BJ (cell line): ENCODE measurements at regions not wholly inside any gene's neighbourhood (a gene's known extent, or its start where the extent isn't known, plus 50 kb on each side); places are given as distances from the start of the nearest gene placed in this dataset.

Experiments used
- CTCF ChIA-PET: fragments of 350-600 bp; formaldehyde crosslinking; extraction: SDS; loops from one replicate; lab custom pipeline; 2021; ENCODE audit warnings: antibody characterized with exemption, inconsistent platforms; lab: Yijun Ruan, JAX
- POLR2A ChIA-PET: fragments of 300-600 bp; sonication (Branson Sonifier 250); formaldehyde crosslinking; extraction: SDS; loops from one replicate; lab custom pipeline; 2021; ENCODE audit warnings: antibody characterized with exemption; lab: Charles Lee
- DNase-seq: peaks from one replicate; pipeline ENCODE4 v3.0.0-alpha.2; 2011; ENCODE audit warnings: low read depth
- H3K27me3 ChIP-seq: 2 replicates; pipeline ENCODE4 v1.6.0; 2011; ENCODE audit warnings: low read length; ENCODE audit not compliant: control insufficient read depth, insufficient read depth
- H3K36me3 ChIP-seq: 2 replicates; pipeline ENCODE4 v1.5.1; 2011; ENCODE audit warnings: low read length; ENCODE audit not compliant: control insufficient read depth, insufficient read depth
- H3K4me3 ChIP-seq: 2 replicates; pipeline ENCODE4 v1.5.1; 2011; ENCODE audit warnings: low read depth, mild to moderate bottlenecking, control low read depth, low read length
- TF ChIP-seq, protein P1 (sequence below): IDR thresholded peaks from 2 replicates; pipeline ENCODE4 v1.5.1; 2011; ENCODE audit warnings: low read depth, mild to moderate bottlenecking, control low read depth, inconsistent platforms, low read length, moderate library complexity; ENCODE audit not compliant: insufficient read depth

GRCh38 chr9:107626118-107626517 is 136.5 kb upstream of the KLF4 start:
- Histone ChIP-seq H3K36me3 (no peaks in the 10 kb centered on the region), H3K4me3 (no peak overlapping the region), H3K27me3 (no peaks in the 10 kb centered on the region)
- no peak for DNase-seq
- TF ChIP-seq, protein P1, sequence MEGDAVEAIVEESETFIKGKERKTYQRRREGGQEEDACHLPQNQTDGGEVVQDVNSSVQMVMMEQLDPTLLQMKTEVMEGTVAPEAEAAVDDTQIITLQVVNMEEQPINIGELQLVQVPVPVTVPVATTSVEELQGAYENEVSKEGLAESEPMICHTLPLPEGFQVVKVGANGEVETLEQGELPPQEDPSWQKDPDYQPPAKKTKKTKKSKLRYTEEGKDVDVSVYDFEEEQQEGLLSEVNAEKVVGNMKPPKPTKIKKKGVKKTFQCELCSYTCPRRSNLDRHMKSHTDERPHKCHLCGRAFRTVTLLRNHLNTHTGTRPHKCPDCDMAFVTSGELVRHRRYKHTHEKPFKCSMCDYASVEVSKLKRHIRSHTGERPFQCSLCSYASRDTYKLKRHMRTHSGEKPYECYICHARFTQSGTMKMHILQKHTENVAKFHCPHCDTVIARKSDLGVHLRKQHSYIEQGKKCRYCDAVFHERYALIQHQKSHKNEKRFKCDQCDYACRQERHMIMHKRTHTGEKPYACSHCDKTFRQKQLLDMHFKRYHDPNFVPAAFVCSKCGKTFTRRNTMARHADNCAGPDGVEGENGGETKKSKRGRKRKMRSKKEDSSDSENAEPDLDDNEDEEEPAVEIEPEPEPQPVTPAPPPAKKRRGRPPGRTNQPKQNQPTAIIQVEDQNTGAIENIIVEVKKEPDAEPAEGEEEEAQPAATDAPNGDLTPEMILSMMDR = no peak
- ChIA-PET POLR2A (interaction anchor here (0.6 kb wide), 1 partner anchor 117 kb away, joined by 4 read pairs; no protein-coding TSS in a partner anchor), CTCF (interaction anchor here (0.7 kb wide), 1 partner anchor 101 kb away, joined by 3 read pairs; no protein-coding TSS in a partner anchor)

- CTCF ChIA-PET = no interaction called here
- H3K27me3 ChIP-seq = no peaks in the 10 kb centered on the region
- no peak for DNase-seq
- H3K4me3 ChIP-seq = no peak overlapping the region
- H3K36me3 ChIP-seq = no peaks in the 10 kb centered on the region
- POLR2A ChIA-PET = no interaction called here
- TF ChIP-seq, protein P1 = no peak
These were observed 135.9 kb upstream of the KLF4 start for GRCh38 chr9:107625383-107625984.

DNA sequence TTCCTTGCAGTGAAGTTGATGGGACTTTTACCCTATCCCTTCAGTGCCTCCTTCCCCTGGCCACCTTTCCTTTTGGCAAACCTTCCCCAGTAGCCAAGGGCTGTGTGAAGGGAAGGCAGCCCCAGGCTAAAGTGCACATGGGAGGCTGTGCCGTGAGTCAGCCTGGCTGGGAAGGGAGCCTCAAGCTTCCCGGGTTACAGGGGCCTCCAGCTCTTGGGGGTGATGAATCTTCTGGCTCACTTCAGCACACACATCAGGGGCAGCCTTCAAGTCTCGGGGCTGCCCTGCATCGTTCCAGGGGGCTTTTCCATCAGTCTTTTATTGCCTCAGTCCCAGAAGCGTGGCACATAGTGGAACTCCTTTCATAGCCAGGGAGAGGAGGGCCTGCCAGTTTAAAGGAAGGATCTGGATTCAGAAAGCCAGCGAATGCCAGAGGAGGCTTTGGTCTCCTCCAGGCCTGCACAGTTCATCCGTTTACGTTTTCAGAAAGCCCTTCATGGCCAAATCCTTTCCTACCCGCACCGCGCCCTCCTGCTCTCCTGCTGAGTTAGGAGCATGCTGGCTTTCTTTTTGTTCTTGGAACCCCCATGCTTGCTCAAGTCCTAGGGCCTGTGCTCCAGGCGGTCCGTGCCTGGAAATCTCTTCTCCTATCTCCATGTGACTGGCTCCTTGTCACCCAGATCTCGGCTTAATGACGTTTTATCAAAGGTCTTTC is 134.8 kb upstream of the KLF4 start:
- no peak overlapping the region for H3K4me3 ChIP-seq
- ChIA-PET CTCF (no interaction called here), POLR2A (no interaction called here)
- H3K27me3 ChIP-seq = no peaks in the 10 kb centered on the region
- DNase-seq = no peak
- H3K36me3 ChIP-seq = no peaks in the 10 kb centered on the region
- TF ChIP-seq, protein P1 = no peak

DNA sequence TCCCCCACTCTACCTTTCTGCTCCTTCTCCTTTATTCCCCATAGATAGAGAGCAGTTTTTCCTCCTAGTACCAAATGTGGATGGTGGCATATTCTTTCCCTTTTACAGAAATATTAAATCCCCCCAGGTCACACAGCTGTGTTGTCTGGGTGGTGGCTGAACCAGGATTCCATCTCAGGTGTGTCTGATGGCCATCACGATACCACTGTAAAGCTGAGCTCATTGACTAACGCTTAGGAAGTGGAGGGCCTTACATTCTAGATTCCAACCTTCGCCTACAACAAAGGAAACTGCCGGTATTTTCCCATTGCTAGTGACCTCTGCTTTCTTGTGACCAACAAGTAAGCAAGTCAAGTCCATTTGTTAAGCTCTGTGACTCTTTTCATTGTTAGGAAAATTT is 131.9 kb upstream of the KLF4 start:
- DNase-seq = no peak
- TF ChIP-seq, protein P1 = no peak
- Histone ChIP-seq H3K36me3 (no peaks in the 10 kb centered on the region), H3K4me3 (no peak overlapping the region), H3K27me3 (no peaks in the 10 kb centered on the region)
- ChIA-PET POLR2A (no interaction called here), CTCF (no interaction called here)

- DNase-seq = no peak
- H3K27me3 ChIP-seq = no peaks in the 10 kb centered on the region
- H3K4me3 ChIP-seq = no peak overlapping the region
- ChIA-PET CTCF (no interaction called here), POLR2A (no interaction called here)
- H3K36me3 ChIP-seq = no peaks in the 10 kb centered on the region
- TF ChIP-seq, protein P1 = no peak
These were observed 131.2 kb upstream of the KLF4 start for GRCh38 chr9:107620801-107621200.
